GM04504 (cell line): ENCODE measurements at regions not wholly inside any gene's neighbourhood (a gene's known extent, or its start where the extent isn't known, plus 50 kb on each side); places are given as distances from the start of the nearest gene placed in this dataset.

ENCODE experiments used
- DNase-seq: peaks from one replicate; pipeline ENCODE4 v3.0.0-alpha.2; 2012; ENCODE audit warnings: low read depth

DNA sequence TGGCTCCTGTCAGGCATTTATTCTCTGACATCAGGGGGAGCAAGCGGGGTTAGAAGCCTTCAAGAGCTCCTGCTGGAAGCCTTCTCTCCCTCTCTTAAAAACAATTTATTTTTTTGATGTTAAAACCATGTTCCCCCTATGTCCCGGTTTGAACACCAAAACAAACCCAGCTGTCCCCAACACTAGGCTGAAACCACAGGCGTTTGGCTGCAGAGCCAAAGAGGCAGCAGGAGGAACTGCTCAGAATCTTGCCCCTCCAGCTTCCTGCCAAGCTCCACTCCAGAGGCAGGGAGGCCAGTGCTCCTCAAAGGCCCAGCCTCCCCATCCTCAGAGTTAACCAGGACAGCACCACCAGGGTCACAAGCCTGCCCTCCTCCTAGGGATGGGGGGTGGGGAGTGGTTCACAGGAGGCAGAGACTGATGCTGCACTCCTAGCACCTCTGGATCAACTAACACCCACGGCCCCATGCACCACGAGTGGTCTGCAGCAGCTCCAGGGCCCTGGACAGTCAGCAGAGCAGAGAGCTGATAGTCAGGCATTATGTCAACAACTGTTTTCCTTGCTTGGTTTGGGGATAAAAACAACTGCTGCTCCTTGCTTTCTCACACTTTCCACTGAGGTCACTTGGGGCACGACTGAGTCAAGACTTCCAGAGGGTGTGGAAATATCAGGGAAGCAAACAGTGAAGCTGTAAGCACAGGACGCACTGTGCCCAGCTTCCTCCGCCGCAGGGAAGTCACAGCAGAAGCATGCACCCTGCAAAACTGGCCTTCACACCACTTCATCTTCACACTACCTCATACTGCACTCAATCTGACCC is 96.5 kb upstream of the ADRA1B start:
- DNase-seq = no peak

DNA sequence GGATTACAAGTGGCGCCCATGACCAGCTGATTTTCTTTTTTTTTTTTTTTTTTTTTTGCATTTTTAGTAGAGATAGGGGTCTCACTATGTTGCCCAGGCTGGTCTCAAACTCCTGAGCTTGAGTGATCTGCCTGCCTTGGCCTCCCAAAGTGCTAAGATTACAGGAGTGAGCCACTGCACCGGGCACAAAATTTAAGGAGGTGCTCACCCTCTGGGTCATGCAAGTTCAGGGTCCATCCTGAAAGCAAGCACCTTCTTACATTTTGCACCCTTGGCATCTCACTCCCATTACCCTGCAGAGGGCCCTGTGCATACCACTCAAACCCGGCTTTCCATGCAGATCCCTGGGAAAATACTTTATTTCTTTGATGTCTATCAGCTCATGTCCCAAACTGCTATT is 95.6 kb upstream of the ADRA1B start:
- DNase-seq = no peak

DNA sequence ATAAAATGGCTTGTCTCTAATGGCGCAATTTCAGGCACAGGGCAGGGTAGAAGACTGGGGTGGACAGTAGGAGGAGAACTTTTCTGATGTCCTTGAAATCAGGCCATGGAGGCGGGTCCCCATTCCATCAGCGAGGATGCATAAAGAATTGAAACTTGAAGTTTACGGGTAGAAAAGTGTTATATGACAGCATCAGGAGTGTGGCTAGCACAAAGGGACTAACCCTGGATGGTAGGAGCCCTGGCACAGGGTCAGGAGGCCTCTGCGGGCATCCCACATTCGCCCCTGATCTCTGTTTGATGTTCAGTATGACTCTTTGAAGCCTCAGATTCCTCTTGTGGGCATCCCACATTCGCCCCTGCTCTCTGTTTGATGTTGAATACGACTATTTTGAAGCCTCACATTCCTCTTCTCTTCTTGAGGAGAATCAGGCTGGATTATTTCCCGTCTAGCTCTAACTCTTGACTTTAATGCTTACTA is 94.8 kb upstream of the ADRA1B start:
- no peak for DNase-seq

DNA sequence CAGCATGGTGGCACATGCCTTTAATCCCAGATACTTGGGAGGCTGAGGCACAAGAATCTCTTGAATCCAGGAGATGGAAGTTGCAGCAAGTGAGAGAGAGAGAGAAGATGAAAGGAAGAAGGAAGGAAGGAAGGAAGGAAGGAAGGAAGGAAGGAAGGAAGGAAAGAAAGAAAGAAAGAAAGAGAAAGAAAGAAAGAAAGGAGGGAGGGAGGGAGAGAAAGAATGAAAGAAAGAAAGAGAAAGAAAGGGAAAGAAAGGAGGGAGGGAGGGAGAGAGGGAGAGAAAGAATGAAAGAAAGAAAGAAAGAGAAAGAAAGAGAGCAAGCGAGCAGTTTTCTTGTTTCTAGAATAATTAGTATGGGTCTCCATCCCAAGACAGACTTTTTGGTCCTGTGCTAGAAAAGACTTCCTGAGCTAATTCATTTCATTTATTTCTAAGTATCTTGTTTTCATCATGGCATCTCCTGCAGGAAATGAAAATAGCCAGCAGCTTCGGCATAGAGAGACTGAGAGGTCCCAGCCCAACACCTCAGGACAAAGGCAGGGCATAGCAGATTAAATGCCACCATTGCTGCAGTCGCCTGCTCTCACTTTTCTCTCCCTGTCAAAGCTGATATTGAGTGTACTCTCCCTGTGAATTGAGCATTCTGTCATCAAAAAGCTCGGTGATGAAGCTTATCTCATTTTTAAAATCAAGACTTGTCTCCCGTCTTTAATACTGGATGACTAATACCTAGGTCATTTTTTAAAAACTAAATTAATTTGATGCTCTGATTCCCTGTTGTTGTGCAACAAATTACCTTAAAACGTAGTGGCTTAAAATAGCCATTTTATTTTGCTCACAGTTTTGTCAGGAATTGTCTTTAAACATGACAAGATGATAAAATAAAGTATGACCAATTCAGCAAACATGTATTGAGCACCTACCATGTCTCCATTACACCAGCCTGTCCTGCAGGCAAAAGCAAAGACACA is 91.8 kb upstream of the ADRA1B start:
- no peak for DNase-seq

DNA sequence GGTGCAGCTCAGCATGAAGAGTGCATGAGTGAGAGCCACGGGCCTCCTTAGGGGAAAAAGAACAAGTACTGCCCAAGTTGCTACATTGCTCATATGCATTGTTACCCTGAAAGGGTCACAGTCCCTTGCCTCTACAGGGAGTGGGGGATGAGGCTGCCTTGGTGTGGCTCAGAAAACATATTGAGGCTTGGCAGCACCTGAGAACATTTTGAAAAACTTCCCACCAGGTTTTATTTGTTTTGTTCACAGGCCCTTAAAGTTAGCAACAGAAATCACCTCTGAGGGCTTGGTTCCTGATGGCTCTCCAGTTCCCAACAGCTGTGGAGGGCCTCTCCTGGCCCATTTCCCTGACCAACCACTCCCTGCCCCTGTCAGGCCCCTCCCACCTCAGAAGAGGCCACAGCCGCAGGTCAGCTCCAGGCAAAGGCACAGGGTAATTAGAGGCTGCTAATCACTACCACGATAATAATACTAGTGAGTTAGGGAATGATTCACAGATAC is 90.7 kb upstream of the ADRA1B start:
- DNase-seq = no peak

DNA sequence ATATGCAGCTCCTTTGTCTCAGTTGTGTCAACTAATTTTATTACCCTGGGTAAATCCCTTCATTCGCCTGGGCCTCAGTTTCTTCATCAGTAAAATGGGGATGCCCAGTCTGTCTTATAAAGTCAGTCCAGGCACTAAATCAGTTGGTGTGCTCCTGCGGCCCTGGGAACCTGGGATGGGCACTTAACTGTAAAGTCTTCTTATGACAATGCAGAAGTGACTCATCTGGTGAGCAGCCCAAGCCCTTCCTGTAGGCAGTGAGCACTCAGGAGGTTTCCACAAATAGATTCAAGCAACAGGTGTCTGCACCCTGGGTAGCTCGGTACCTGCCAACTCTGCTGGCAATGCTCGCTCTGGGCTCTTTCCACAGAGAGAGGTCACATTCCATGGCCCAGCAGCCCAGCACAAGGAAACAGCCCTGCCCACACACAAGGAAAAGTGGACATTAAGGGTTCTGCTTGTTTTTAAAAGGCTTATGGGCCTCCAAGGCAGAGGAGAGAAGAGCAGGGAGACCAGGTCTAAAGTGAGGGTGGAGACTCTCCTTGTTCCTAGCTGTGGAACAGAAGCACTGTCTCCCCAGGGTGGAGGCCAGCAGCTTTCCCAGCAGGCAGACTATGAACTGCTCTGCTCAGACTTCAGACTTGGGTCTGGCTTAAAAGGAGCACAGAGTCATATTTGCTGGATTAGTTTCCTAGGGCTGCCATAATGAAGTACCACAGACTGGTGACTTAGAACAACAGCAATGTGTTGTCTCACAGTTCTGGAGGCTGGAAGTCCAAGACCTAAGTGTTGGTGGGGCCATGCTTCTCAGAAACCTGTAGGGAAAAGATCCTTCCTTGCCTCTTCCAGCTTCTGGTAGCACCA is 89.7 kb upstream of the ADRA1B start:
- no peak for DNase-seq

DNA sequence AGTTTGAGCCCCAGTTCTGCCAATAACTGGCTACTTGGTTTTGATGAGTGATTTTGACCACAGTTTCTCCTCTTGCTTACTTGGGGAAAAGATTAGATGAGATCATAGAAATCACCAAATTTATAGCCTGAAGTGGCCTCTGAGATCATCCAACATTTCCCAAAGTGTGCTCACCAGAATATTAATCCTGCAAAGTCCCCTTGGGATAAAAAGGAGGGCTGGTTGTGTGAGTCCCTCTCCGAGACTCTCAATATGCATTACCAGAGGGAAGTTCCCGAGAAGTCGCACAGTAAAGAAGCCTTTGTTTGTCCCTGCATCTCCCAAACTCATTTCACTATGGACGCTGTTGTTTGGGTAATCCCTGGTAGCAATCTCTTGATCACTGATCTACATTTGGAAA is 88.4 kb upstream of the ADRA1B start:
- no peak for DNase-seq

DNA sequence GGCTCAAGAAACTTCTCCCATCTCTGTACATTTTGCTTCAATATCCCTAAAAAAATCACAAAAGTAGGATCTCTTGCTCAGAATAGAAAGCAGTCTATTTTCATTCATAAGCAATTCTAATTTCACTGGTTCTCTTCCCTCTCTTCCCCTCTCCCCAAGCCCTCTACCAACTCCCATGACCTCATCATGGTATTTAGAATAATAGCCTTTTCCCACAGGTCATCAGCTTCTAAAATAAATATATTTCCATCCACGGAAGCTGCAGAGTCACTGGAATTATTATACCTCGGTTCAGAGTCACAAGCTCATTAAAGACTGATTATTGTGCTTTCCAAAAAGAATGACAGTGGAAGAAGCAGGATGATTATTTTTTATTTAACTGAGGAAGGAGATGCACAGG is 84.2 kb upstream of the ADRA1B start:
- DNase-seq = no peak

DNA sequence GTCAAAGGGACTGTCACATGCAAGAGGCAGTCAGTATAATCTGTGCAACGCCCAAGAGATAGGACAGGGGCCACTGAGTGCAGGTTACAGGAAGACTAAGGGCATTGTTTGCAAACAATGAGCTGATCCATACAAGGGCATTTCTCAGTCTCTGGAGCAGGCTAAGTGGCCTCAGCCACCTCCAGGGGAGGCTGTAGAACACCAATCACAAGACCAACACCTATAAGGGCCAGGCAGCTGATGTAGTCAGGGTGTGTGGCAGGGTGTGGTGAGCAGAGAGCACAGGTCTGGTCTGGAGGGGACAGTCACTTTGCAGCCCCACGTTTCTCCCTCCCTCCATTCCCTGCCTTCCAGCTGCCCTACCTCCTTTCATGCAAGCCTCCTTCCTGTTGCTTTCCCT is 83.2 kb upstream of the ADRA1B start:
- DNase-seq = no peak

DNA sequence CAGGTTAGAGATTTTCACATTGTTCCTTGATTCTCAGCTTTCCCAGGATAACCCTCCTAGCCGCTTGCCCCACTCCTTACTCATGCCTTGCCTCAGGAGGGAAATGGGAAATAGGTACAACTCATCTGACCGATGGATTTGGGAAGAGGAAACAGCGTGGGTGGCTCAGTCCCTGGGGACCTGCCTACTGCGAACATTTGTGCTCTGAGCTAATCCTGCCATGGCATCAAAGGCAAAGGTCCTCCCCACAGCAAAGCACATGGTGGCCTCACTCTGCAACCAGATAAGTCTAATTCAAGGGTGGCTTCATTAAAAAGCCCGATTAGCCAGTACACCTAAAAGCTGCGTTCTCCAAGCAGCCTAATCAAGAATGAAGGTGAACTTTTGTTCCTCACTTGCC is 82.4 kb upstream of the ADRA1B start:
- no peak for DNase-seq

DNA sequence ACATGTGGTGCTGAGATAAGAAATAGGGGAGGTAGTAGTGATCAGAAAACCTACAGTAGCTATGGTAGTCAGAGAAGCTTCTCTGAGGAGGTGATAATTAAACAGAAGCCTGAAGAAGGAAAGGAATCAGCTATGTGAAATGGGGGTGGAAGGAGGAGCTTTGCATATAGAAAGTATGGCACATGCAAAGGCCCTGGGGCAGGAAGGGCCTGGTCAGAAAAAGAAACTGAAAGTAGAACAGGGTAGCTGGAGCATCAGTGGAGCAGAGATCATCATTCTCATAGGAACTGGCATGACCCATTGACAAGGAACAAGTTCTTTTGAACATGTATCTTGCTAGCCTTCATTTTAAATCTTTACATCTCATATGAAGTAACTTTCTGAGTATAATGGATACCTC is 80.7 kb upstream of the ADRA1B start:
- DNase-seq = no peak

DNA sequence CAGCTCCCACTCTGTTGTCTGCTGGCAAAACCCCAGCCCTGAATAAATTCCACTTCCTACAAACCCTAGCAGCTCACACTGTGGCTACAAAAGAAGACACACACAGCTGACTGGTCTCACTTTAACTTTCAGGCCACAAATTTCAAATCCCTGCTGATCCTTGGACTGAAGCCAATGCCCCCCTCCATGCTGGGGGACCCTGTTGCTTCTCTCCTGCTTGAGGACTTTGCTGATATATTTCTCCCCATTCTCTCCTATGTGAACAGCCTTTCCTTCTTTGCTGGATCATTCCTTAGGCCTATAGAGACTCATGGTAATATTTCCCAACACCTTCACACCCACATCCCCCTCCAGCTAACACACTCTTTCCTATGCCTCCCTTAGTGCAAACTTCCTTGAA is 79.6 kb upstream of the ADRA1B start:
- DNase-seq = no peak

DNA sequence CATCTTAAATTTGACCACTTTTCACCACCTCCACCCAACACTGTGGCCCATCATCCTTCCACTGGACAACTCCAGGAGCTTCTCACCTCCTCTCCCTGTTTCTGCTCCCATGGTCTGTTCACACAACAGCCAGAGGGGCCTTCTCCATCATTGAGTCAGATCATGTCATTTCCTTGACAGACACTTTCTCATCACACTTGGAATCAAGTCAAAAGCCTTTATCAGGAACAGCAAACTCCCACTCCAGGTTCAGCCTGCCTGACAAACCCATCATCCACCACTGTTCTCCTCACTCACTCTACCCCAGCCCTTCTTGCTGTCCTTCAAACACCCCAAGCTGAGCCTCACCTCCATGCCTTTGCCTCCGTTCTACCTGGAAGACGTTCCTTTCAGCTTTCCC is 78.4 kb upstream of the ADRA1B start:
- DNase-seq = no peak

DNA sequence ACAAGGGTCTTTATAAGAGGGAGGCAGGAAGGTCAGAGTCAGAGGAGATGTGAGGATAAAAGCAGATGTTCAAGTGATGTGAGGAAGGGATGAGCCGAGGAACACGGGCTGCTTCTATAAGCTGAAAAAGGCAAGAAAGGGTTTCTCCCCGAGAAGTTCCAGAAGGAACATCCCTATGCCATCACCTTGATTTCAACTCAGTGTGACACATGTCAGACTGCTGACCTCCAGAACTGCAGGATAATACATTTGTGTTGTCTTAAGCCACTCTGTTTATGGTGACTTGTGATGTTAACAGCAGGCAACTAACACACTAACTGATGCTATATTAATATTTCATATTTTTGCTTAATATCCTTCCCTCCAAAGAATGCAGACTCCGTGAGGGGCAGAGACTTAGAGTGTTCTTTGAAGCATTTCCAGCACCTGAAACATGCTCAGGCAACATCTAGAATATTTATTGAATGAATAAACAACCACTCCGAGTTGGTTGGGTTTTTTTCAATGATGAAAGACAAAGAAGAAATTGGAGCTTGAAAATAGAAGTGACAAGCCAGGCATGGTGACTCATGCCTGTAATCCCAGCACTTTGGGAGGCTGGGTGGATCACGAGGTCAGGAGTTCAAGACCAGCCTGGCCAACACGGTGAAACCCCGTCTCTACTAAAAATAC is 77.6 kb upstream of the ADRA1B start:
- no peak for DNase-seq

DNA sequence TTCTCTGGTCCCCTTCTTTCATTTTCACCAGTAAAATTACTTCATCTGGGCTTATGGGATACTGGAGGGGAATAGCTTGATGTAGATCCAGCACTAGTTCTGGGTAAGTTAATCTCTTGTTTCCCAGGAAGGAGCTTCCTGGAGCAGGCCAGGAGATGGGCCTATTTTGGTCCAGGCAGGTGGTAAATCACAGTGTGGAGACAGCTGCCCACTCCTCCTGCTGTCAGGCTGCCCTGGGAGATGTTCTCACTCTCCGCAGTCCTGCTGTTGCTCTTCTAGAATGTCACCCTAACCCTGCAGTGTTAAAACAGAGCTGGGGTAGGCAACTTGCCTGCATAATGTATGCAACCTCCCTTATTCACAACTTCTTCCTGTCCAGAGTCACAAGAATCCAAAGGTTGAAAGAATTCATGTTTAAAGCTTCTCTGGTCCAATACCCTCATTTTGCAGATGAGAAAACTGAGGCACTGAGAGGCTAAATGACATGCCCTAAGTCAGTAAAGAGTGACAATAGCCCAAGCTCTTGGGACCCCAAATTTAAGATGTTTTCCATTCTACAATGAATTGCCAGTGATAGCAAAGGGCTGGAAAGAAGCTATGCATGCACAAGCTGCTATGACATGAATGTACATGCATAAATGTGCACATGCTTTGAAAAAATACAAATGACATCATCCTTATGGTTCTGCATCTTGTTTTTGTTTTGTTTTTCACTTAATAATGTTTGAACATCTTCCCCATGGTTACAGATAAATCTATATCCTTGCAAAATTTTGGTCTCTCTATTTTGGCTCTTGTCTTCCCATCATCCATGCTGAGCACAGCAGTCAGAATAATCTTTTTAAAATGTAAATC is 71.8 kb upstream of the ADRA1B start:
- DNase-seq = no peak

DNA sequence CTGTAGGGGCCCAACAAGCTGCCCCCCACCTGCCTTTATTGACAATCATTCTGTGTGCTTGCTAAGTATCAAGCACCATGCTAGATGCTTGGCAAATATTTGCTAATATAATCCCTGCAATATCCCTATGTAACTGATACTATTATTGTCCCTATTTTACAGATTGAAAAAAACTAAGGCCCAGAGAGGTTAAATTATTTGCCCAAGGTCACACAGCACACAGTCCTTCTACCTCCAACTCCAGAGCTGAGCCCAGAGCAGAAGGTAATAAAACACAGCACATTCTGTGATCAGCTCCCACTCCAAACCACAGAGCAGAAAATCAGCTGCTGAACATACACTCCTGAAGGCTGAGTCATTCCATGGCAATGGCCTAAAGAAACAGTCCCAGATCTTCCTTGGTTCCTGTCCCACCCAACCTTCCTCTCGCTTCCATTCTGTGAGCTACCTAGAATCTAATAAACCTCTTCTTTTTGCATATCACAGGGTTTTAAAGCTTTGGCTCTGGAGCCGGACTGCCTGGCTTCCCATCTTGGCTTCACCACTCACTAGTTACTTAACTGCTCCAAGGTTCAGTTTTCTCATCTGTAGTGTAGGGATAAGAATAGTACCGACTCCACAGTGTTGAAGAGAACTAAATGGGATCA is 66.7 kb upstream of the ADRA1B start:
- DNase-seq = peak; percentile 77

DNA sequence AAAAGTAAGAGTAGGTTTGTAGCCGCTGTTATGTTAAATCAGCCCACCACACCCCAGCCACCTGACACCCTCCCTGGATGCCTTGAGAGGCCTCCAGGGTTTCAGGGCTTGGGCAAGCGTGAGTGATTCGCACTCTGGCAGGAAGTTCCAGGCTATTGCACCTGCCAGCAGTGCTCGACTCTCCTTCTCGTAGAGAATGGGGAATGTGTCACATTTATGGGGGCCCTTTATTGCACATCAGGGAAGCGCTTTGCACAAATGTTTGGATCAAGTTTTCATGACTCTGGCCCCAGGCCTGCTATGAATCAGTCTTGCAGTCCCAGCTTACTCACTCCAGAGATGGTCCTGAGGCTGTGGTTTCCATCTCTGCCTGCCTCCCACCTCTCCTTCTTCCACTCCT is 66.1 kb upstream of the ADRA1B start:
- DNase-seq = peak; percentile 85

DNA sequence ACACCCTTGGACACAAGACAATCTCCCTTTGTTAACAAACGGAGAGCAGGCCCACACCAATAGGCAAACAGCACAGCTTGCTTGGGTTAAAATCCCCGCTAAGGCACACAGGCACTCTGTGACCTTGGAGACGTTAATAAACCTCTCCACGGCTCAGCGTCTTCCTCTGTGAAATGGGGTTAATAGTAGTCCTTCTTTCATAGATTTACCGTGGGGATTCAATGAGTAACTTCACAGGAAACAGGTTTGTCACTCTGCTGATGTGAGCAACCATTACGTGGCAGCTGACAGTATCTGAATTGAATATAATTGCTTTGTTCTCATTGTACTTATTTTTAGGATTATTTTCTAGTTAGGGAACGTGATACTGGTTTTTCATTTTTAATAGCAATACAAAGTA is 65.2 kb upstream of the ADRA1B start:
- DNase-seq = no peak

DNA sequence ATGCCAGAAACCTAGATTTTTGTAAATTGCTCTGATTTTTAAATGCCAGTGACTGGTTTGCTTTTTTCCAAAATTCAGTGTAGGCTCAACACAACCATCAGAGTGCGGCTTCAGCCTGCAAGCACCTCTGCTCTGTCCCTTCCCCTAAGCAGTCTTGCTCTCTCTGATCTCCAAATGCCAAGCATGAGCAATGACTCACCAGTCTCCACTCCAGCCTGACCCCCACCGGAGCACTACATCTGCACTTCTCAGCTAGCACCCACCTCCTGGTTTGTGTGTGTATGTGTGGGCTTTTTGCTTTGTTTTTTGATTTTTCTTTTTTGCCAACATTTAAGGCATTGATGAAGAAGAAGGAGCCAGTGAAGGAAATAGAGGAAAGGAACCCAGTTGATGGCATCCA is 61.4 kb upstream of the ADRA1B start:
- no peak for DNase-seq
